Vagina (tissue), 2 donors: ENCODE measurements at regions not wholly inside any gene's neighbourhood (a gene's known extent, or its start where the extent isn't known, plus 50 kb on each side); places are given as distances from the start of the nearest gene placed in this dataset.

Source experiments
- CTCF ChIP-seq, 3 experiments: fragments of 450-650 bp in 2 of 3; fragments of 200-600 bp in 1 of 3; sonication (generic) in 1 of 3; IDR thresholded peaks; one replicate each; pipeline ENCODE4 v1.5.1; 2017 to 2019; ENCODE audit warnings: antibody characterized with exemption in 3 of 3, mild to moderate bottlenecking in 2 of 3, moderate library complexity in 2 of 3
- POLR2A ChIP-seq, 2 donors: fragments of 450-650 bp; IDR thresholded peaks; one replicate each; pipeline ENCODE4 v1.6.1; 2017; ENCODE audit warnings: antibody characterized with exemption in 2 of 2, mild to moderate bottlenecking in 2 of 2, moderate library complexity in 2 of 2
- POLR2AphosphoS5 ChIP-seq, 2 donors: sonication (generic); formaldehyde crosslinking; IDR thresholded peaks; one replicate each; pipeline ENCODE4 v1.9.0; 2017; ENCODE audit warnings: antibody characterized with exemption in 2 of 2, mild to moderate bottlenecking in 2 of 2, low read depth in 1 of 2; ENCODE audit not compliant: insufficient read depth in 1 of 2

DNA sequence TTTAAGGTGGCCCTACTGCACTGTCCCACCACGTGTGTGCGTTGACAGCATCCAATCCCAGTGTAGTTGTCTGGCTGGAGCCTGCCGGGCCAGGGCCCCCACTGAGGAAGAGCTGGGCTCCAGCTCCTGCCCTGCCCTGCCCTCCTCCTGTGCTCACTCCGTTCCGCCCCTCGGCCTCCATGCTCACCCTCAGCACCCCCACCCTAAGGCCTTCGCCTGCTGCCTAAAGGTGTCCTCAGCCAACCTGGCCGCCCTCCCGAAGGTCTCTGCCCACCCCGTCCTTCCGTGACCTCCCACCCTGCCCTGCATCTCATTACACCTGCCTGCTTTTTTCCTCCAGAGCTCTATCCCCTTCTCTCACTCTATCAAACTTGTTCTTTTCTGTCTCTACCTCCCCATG lies 118.0 kb downstream of the TPRA1 start:
- no peak for TF ChIP-seq POLR2A (IDR thresholded peaks at IDR 0.05)
- no peak for TF ChIP-seq CTCF (IDR thresholded peaks at IDR 0.05)
- TF ChIP-seq POLR2AphosphoS5 (IDR thresholded peaks at IDR 0.05; ENCODE audit: insufficient read depth in 1 of 2, low read depth in 1 of 2), result no peak
